H1 (cell line): ENCODE measurements at regions not wholly inside any gene's neighbourhood (a gene's known extent, or its start where the extent isn't known, plus 50 kb on each side); places are given as distances from the start of the nearest gene placed in this dataset.

Experiments used
- EGR1 ChIP-seq: IDR thresholded peaks from 2 replicates; pipeline ENCODE4 v1.6.1; 2011; ENCODE audit warnings: low read depth, low read length, borderline replicate concordance
- EP300 ChIP-seq, 2 experiments: IDR thresholded peaks; 1 replicate in 1 of 2; 2 replicates in 1 of 2; pipeline ENCODE4 v1.6.1; 2011 to 2012; ENCODE audit warnings: low read depth in 2 of 2, low read length in 2 of 2, mild to moderate bottlenecking in 2 of 2, borderline replicate concordance in 1 of 2, inconsistent platforms in 1 of 2, moderate library complexity in 1 of 2
- HDAC6 ChIP-seq: IDR thresholded peaks from one replicate; pipeline ENCODE4 v1.7.1; 2012; ENCODE audit warnings: low read depth, mild to moderate bottlenecking, inconsistent platforms, low read length, moderate library complexity
- MAFK ChIP-seq: IDR thresholded peaks from 2 replicates; pipeline ENCODE4 v1.6.1; 2012; ENCODE audit warnings: low read depth, mild to moderate bottlenecking, improper control_type of control experiment, low read length
- POLR2A ChIP-seq, 2 experiments: IDR thresholded peaks; 1 replicate in 1 of 2; 2 replicates in 1 of 2; pipeline ENCODE4 v1.6.1; 2011; ENCODE audit warnings: low read depth in 2 of 2, low read length in 2 of 2, mild to moderate bottlenecking in 2 of 2; ENCODE audit errors: control extremely low read depth in 1 of 2
- RFX5 ChIP-seq: IDR thresholded peaks from 2 replicates; pipeline ENCODE4 v1.6.1; 2011; ENCODE audit warnings: low read depth, low read length, improper control_type of control experiment, borderline replicate concordance
- SIN3A ChIP-seq, 2 experiments: IDR thresholded peaks in 1 of 2; conservative IDR thresholded peaks in 1 of 2; 2 replicates each; pipeline ENCODE4 v1.6.1; 2011 to 2012; ENCODE audit warnings: low read length in 2 of 2, improper control_type of control experiment in 1 of 2, low read depth in 1 of 2, mild to moderate bottlenecking in 1 of 2
- TAF1 ChIP-seq: IDR thresholded peaks from 2 replicates; pipeline ENCODE4 v1.6.1; 2011; ENCODE audit warnings: mild to moderate bottlenecking, low read depth, low read length
- TAF7 ChIP-seq: optimal IDR thresholded peaks from 2 replicates; pipeline ENCODE3; 2011; ENCODE audit warnings: low read depth, mild to moderate bottlenecking, inconsistent platforms, low read length, moderate library complexity, borderline replicate concordance
- ZNF274 ChIP-seq: IDR thresholded peaks from 2 replicates; pipeline ENCODE4 v1.7.0; 2012; ENCODE audit warnings: low read length, borderline replicate concordance; ENCODE audit errors: extremely low read depth
- TF ChIP-seq, protein P1 (sequence below), 3 experiments: IDR thresholded peaks; 1 replicate in 2 of 3; 2 replicates in 1 of 3; pipeline versions ENCODE4 v1.5.1 to v1.6.1; 2011; ENCODE audit warnings: low read length in 3 of 3, mild to moderate bottlenecking in 3 of 3, inconsistent platforms in 2 of 3, low read depth in 1 of 3, moderate library complexity in 1 of 3; ENCODE audit not compliant: insufficient read depth in 1 of 3; ENCODE audit errors: control extremely low read depth in 1 of 3

DNA sequence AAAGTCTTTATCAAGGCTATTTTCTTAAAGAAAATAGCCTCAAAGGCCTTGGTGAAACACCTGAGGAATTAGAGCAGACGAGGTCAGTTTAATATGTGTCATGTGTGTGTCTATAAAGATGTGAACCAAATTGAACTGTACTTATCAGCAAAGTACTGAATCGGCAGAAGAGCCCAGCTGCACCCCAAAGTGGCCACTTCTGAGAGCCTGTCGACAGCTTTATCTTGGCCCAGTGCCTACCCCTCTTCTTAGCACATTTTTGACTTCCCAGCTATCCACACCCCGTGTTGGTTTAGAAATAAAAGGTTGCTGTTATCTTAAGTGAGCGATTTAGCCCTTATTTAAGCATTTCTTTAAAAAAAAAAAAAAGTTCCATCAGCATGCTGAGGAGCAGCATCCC lies 329.7 kb downstream of the FBXW7 start:
- TF ChIP-seq, protein P1, sequence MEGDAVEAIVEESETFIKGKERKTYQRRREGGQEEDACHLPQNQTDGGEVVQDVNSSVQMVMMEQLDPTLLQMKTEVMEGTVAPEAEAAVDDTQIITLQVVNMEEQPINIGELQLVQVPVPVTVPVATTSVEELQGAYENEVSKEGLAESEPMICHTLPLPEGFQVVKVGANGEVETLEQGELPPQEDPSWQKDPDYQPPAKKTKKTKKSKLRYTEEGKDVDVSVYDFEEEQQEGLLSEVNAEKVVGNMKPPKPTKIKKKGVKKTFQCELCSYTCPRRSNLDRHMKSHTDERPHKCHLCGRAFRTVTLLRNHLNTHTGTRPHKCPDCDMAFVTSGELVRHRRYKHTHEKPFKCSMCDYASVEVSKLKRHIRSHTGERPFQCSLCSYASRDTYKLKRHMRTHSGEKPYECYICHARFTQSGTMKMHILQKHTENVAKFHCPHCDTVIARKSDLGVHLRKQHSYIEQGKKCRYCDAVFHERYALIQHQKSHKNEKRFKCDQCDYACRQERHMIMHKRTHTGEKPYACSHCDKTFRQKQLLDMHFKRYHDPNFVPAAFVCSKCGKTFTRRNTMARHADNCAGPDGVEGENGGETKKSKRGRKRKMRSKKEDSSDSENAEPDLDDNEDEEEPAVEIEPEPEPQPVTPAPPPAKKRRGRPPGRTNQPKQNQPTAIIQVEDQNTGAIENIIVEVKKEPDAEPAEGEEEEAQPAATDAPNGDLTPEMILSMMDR (IDR thresholded peaks at IDR 0.05; ENCODE audit: control extremely low read depth in 1 of 3, insufficient read depth in 1 of 3, low read depth in 1 of 3, low read length in 3 of 3), result no peak
- TF ChIP-seq MAFK (no peak), EGR1 (no peak), ZNF274 (no peak), POLR2A (IDR thresholded peaks at IDR 0.05; ENCODE audit: control extremely low read depth in 1 of 2, low read depth in 2 of 2, low read length in 2 of 2) (no peak), TAF1 (no peak), RFX5 (no peak), SIN3A (conservative IDR thresholded peaks at IDR 0.05 in 1 of 2, IDR thresholded peaks at IDR 0.05 in 1 of 2; ENCODE audit: low read depth in 1 of 2, low read length in 2 of 2) (no peak), HDAC6 (no peak), TAF7 (no peak), EP300 (IDR thresholded peaks at IDR 0.05; ENCODE audit: borderline replicate concordance in 1 of 2, low read depth in 2 of 2, low read length in 2 of 2) (no peak)
